ENCODE measurements at regions not wholly inside any gene's neighbourhood (a gene's known extent, or its start where the extent isn't known, plus 50 kb on each side); places are given as distances from the start of the nearest gene placed in this dataset.

DNA sequence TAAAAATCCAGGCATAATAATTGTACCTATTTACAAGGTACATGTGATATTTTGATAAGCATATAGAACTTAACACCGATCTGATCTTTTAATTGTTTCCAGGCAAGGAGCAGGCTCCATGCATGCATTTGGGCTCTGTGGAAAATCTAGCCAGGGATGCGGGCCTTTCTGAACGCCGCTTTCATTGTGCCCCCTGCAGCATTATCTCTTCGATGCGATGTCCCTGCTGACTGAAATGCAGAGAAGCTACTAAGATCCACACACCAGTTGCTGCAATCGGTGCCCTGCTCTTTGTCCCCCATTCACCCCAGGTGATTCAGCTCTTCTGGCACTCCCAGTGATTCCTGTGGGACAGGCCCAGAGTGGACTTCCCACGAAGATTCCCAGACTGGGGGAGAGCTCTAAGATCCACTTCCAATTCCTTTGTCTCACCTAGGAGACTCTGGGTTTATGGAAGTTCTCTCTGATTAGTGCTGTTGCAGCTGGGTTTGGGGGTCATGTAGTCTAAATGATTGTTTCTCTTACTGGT is 254.3 kb upstream of the AGA start:
- no peak for DNase-seq (ENCODE audit: low read depth)

DNA sequence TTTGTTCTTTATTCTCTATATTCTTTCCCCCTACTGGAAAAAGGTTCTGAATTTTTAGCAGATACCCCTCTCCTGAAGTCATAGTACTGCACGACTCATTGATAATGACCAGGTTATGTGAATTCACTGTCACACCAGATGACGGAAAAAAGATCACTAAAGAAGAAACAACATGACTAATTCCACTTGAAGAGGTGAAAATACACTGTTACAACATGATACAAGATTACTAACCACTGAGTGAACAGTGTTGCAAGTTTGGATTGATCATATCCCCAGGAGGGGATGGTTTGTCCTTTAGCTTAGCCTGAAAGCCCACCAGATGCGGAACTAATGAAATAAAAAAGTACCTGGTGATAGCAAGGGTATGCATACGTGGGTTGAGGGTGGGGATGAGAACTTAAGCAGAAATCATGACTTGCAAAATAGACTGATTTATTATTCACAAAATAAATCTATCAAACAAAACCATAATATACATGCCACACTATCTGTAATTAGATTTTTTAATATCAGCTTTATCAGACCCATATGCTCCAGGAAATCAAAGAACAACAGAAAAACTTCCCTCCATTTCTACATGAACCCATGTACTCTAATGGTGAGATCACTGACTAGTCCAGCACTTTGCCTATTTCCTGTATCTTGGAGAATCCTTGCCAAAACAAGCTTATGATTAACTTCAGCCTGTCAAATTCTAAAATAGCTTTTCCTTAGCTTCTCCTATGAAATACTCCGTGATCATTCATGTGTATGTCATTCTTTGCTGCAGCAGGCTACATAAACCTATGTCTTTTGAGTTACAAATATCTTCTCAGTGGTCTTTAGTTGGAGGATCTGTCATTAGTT is 257.4 kb upstream of the AGA start:
- DNase-seq (ENCODE audit: low read depth), result no peak

GRCh38 chr4:177706916-177707315 is 264.7 kb upstream of the AGA start:
- no peak for DNase-seq (ENCODE audit: low read depth)

- no peak for DNase-seq (ENCODE audit: low read depth)
These were observed 271.2 kb upstream of the AGA start for GRCh38 chr4:177713454-177713853.

DNA sequence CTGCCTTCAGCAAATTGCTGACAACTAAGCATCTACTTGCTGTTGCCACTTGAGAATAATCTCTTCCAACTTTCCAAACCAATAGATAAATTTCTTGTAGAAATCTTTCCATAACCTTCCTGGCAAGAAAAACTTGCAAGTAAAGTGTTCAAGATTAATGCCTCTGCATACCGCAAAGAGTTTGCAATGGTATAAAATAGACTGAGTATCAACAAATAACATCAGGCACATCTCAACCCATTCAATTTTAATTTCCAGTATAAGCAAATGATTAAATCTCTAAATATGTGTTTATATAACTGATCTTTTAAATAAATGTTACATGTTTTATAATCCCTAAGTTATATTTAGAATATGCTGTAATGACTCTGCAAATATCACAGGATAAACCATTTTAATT is 275.2 kb upstream of the AGA start:
- no peak for DNase-seq (ENCODE audit: low read depth)

DNA sequence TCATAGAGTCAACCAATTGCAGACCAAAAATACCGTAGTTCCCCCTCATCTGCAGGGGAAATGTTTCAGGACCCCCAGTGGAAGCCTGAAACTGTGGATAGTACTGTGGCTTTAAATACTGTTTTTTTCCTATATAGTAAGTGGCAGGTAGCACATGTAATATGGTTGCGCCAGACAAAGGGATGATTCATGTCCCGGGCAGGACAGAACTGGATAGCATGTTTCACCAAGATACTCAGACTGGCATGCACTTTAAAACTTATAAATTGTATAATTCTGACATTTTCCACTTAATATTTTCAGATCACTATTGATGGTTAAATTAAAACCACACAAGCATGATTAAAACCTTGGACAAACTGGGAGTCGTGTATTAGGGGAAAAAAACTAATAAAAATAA is 276.3 kb upstream of the AGA start:
- DNase-seq (ENCODE audit: low read depth), result no peak

- DNase-seq (ENCODE audit: low read depth), result no peak
These were observed 283.9 kb upstream of the AGA start for GRCh38 chr4:177726111-177726510.

- peak; percentile 51 for DNase-seq (ENCODE audit: low read depth)
These were observed 286.3 kb upstream of the AGA start for GRCh38 chr4:177728361-177729152.

- no peak for DNase-seq (ENCODE audit: low read depth)
These were observed 287.4 kb upstream of the AGA start for GRCh38 chr4:177729681-177730080.

- no peak for DNase-seq (ENCODE audit: low read depth)
These were observed 295.2 kb upstream of the AGA start for GRCh38 chr4:177737387-177737940.

- DNase-seq (ENCODE audit: low read depth), result no peak
These were observed 298.3 kb upstream of the AGA start for GRCh38 chr4:177740563-177740962.

- no peak for DNase-seq (ENCODE audit: low read depth)
These were observed 317.5 kb upstream of the AGA start for GRCh38 chr4:177759729-177760128.

DNA sequence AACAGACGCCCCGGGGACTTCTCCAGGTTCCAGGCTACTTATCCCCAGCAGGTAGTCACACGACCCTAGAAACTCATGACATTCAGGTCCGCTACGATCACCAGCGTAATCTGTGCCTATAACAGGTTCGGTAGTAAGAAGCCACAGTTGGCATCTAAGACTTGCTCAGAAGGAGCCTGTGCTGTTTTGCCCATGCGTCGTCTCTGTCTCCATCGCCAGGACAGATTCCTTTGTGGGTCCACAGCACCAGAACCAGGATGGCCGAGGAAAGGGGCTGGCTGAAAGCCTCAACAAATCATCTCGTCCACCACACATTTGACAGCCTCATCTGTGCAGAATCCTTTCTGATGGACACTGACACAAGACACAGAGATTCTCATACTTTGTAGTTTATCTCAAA is 319.5 kb upstream of the AGA start:
- no peak for DNase-seq (ENCODE audit: low read depth)

DNA sequence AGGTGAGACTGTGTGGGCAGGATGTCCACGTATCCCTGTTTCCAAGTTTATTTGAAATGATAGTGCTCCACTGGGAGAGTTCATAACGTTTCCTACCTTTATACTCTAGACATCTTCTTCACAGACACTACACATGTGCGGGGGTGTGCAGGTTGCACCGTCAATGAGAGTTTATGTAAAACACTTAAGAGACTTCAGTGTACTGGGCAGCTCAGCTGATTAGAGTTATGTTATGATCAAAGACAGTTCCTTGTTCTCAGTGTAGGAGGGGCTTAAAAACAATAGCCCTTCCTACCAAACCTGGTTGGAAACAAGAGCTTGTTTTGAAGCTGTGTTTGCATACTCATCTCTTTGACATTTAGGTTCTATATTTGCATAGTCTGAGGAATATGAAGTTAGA is 326.9 kb upstream of the AGA start:
- DNase-seq (ENCODE audit: low read depth), result no peak

- DNase-seq (ENCODE audit: low read depth), result no peak
These were observed 328.5 kb upstream of the AGA start for GRCh38 chr4:177770776-177771175.

- no peak for DNase-seq (ENCODE audit: low read depth)
These were observed 329.4 kb upstream of the AGA start for GRCh38 chr4:177771645-177772044.

DNA sequence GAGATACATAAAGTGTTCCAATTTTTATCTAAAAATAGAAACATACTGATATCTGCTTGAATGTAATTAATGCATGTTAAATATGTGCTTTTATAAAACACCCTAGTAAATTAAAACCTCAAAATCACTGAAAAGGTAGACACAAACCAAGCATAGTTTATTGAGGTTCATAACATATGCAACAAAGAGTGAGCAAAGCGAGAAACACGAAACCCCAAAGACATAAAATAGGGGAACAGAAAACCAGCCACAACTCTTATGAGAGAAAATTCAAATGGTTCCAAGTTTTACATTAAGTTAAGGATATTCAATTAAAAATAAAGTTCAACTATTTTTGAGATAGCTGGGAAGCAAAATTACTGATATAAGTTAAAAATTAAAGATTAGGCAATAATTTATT is 336.4 kb upstream of the AGA start:
- no peak for DNase-seq (ENCODE audit: low read depth)

DNA sequence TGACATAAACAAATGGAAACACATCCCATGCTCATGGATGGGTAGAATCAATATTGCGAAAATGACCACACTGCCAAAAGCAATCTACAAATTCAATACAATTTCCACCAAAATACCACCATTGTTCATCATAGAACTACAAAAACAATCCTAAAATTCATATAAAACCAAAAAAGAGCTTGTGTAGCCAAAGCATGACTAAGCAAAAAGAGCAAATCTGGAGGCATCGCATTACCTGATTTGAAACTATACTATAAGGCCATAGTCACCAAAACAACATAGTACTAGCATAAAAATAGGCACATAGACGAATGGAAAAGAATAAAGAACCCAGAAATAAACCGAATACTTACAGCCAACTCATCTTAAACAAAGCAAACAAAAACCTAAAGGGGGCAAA is 342.8 kb upstream of the AGA start:
- no peak for DNase-seq (ENCODE audit: low read depth)

DNA sequence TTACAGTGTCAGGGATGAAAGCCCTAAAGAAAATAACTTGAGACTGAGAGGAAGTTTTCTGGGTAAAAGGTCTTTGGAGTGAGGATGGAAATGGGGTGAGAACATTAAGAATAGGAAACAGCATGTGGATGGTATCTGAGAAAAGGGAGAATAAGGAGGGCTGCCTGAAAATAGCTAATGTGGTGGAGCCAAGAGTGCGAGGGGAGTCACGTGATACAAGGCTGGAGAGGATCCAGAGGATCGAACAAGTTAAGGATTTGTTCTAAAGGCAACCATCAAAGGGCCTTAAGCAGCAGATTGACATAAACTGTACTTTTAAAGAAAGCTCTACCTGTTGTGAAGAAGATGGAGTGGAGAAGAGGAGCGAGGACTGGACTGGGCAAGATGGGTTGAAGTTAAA is 347.4 kb upstream of the AGA start:
- no peak for DNase-seq (ENCODE audit: low read depth)

- no peak for DNase-seq (ENCODE audit: low read depth)
These were observed 349.0 kb upstream of the AGA start for GRCh38 chr4:177791188-177791587.

GRCh38 chr4:177796841-177797240 is 354.6 kb upstream of the AGA start:
- DNase-seq (ENCODE audit: low read depth), result no peak

DNA sequence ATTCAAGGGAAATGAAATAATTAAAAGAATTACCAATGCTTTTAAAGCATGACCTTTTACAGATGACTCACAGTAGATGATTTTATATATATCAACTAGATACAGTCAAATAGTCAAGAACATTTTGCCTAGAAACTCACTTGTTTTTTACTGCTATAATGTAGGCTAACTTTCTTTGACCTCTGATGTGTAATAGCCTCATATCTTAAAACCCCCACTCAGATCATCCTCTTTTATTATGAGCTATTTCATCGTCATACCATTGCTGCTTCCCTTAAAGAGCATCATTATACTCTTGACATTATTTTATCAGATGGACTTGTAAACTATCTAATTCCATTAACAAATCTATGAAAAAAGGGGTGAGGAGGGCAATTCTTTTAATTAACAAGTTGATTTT is 355.9 kb upstream of the AGA start:
- no peak for DNase-seq (ENCODE audit: low read depth)

GRCh38 chr4:177802162-177802561 is 359.9 kb upstream of the AGA start:
- DNase-seq (ENCODE audit: low read depth), result no peak

Data from HS-27A (cell line).